Neuronal stem cell (in vitro differentiated cells): ENCODE measurements at regions not wholly inside any gene's neighbourhood (a gene's known extent, or its start where the extent isn't known, plus 50 kb on each side); places are given as distances from the start of the nearest gene placed in this dataset.

ENCODE experiments used
- DNase-seq: peaks from one replicate; pipeline ENCODE4 v3.0.0-alpha.2; 2013; ENCODE audit warnings: low spot score
- H2AFZ ChIP-seq: one replicate; pipeline ENCODE4 v1.6.1; 2013; ENCODE audit warnings: mild to moderate bottlenecking, low read length, inconsistent platforms
- H2AK5ac ChIP-seq: 2 replicates; pipeline ENCODE4 v1.6.1; 2013; ENCODE audit warnings: low read depth, mild to moderate bottlenecking, inconsistent platforms, low read length, moderate library complexity, mixed read lengths
- H2BK120ac ChIP-seq: 2 replicates; pipeline ENCODE4 v1.6.1; 2013; ENCODE audit warnings: low read depth, mild to moderate bottlenecking, inconsistent platforms, low read length, moderate library complexity, mixed read lengths
- H2BK12ac ChIP-seq: one replicate; pipeline ENCODE4 v1.6.1; 2013; ENCODE audit warnings: low read length, inconsistent platforms
- H2BK15ac ChIP-seq: 2 replicates; pipeline ENCODE4 v1.6.1; 2013; ENCODE audit warnings: mild to moderate bottlenecking, low read length, inconsistent platforms, mixed read lengths
- H2BK5ac ChIP-seq: one replicate; pipeline ENCODE4 v1.6.1; 2013; ENCODE audit warnings: inconsistent platforms, mild to moderate bottlenecking, low read length, moderate library complexity
- H3K14ac ChIP-seq: one replicate; pipeline ENCODE4 v1.6.1; 2013; ENCODE audit warnings: low read length, inconsistent platforms
- H3K18ac ChIP-seq: 2 replicates; pipeline ENCODE4 v1.6.1; 2013; ENCODE audit warnings: low read length, inconsistent platforms
- H3K23ac ChIP-seq: 2 replicates; pipeline ENCODE4 v1.6.1; 2013; ENCODE audit warnings: low read depth, mild to moderate bottlenecking, mixed read lengths, low read length, inconsistent platforms; ENCODE audit not compliant: poor library complexity
- H3K27ac ChIP-seq: replicated peaks from 3 replicates; pipeline ENCODE4 v1.5.1; 2013; ENCODE audit warnings: low read length, inconsistent platforms
- H3K27me3 ChIP-seq, 3 experiments: 2 replicates each; pipeline ENCODE4 v1.6.1; 2013; ENCODE audit warnings: low read length in 3 of 3, mild to moderate bottlenecking in 2 of 3, inconsistent platforms in 1 of 3, low read depth in 1 of 3, mixed read lengths in 1 of 3, moderate library complexity in 1 of 3; ENCODE audit not compliant: control insufficient read depth in 3 of 3, insufficient read depth in 3 of 3
- H3K36me3 ChIP-seq, 2 donors: replicated peaks in 1 of 2; 2 replicates each; pipeline ENCODE4 v1.6.1; 2013; ENCODE audit warnings: low read length in 2 of 2; ENCODE audit not compliant: control insufficient read depth in 2 of 2, insufficient read depth in 2 of 2
- H3K4ac ChIP-seq: 2 replicates; pipeline ENCODE4 v1.6.1; 2013; ENCODE audit warnings: inconsistent platforms, mild to moderate bottlenecking, low read length, moderate library complexity
- H3K4me1 ChIP-seq, 2 donors: 1 replicate in 1 of 2; 2 replicates in 1 of 2; pipeline ENCODE4 v1.6.1; 2013; ENCODE audit warnings: low read length in 2 of 2, low read depth in 1 of 2; ENCODE audit not compliant: control insufficient read depth in 2 of 2, insufficient read depth in 1 of 2
- H3K4me2 ChIP-seq: one replicate; pipeline ENCODE4 v1.6.1; 2013; ENCODE audit warnings: mild to moderate bottlenecking, low read length, inconsistent platforms; ENCODE audit not compliant: insufficient read depth, poor library complexity, severe bottlenecking
- H3K4me3 ChIP-seq, 2 donors: 2 replicates each; pipeline ENCODE4 v1.5.1; 2013; ENCODE audit warnings: low read length in 2 of 2, mild to moderate bottlenecking in 2 of 2, inconsistent platforms in 1 of 2, moderate library complexity in 1 of 2
- H3K79me1 ChIP-seq: one replicate; pipeline ENCODE4 v1.6.1; 2013; ENCODE audit warnings: low read depth, mild to moderate bottlenecking, inconsistent platforms, low read length, moderate library complexity
- H3K9ac ChIP-seq: one replicate; pipeline ENCODE4 v1.6.1; 2013; ENCODE audit warnings: mild to moderate bottlenecking, low read depth, low read length, inconsistent platforms; ENCODE audit not compliant: poor library complexity
- H3K9me3 ChIP-seq, 2 donors: replicated peaks in 1 of 2; 2 replicates each; pipeline versions ENCODE3 to v1.6.1; 2013; ENCODE audit warnings: low read length in 2 of 2, mild to moderate bottlenecking in 2 of 2, inconsistent platforms in 1 of 2, low read depth in 1 of 2, mixed read lengths in 1 of 2, moderate library complexity in 1 of 2; ENCODE audit not compliant: control insufficient read depth in 2 of 2, insufficient read depth in 1 of 2
- H4K8ac ChIP-seq: one replicate; pipeline ENCODE4 v1.6.1; 2013; ENCODE audit warnings: low read depth, mild to moderate bottlenecking, inconsistent platforms, low read length, moderate library complexity
- H4K91ac ChIP-seq: one replicate; pipeline ENCODE4 v1.6.1; 2013; ENCODE audit warnings: low read length, low read depth, mild to moderate bottlenecking, inconsistent platforms; ENCODE audit not compliant: poor library complexity
- WGBS, 2 donors: extraction: QIAGEN DNeasy Blood & Tissue Kit; methylation state at CpG; one replicate each; pipeline ENCODE4 v1.1.7; 2013; ENCODE audit warnings: missing lambda C conversion rate in 2 of 2, mixed read lengths in 1 of 2; ENCODE audit not compliant: insufficient read length in 2 of 2, insufficient replicate concordance in 1 of 2; ENCODE audit errors: extremely low coverage in 2 of 2; 5-methylcytosine and 5-hydroxymethylcytosine counted together

DNA sequence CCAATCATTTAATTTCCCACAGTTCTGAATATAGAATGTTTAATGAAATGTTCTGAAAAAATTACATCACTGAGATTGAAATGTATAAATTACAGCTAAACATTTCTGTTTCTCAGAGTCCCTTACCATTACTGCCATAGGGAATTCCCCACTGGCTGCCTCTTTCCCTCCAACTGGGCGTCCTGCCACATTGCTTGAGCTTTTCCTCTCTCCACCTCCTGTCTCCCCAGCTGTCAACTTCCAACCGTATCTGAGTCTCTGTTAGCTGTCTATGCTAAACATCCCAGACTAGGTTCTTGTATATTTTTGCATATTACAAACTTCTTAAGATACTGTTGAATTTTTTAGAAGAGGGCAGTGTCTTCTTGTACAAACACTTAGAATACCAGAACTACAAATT, 407.3 kb upstream of the SLIT2 start:
- no peak for DNase-seq
- no peak overlapping the region for H2AFZ ChIP-seq
- H2AK5ac ChIP-seq, result no peak overlapping the region
- H3K4ac ChIP-seq, result no peak overlapping the region
- no peak overlapping the region for H2BK12ac ChIP-seq
- H3K18ac ChIP-seq, result no peak overlapping the region
- H2BK120ac ChIP-seq, result no peak overlapping the region
- no peak overlapping the region for H4K91ac ChIP-seq
- H3K27ac ChIP-seq, result no peak overlapping the region
- no peaks in the 10 kb centered on the region for H3K36me3 ChIP-seq
- no peak overlapping the region for H3K4me2 ChIP-seq
- H3K27me3 ChIP-seq, result no peaks in the 10 kb centered on the region
- no peak overlapping the region for H3K14ac ChIP-seq
- no peak overlapping the region for H2BK15ac ChIP-seq
- peaks cover 1 to 11% of the 10 kb centered on the region in 2 donors for H3K9me3 ChIP-seq
- H2BK5ac ChIP-seq, result no peak overlapping the region
- H3K4me3 ChIP-seq, result no peak overlapping the region
- H4K8ac ChIP-seq, result no peak overlapping the region
- H3K79me1 ChIP-seq, result no peaks in the 10 kb centered on the region
- peaks cover 3 to 11% of the 10 kb centered on the region in 2 donors for H3K4me1 ChIP-seq
- H3K9ac ChIP-seq, result no peak overlapping the region
- WGBS, 2 donors, result no CpG with 5 or more reads among the region's 2 CpGs
- no peak overlapping the region for H3K23ac ChIP-seq

GRCh38 chr4:19842471-19842870, 409.2 kb upstream of the SLIT2 start:
- Histone ChIP-seq H2BK15ac (no peak overlapping the region), H3K4me2 (no peak overlapping the region), H2AFZ (peak overlapping the region; percentile 13), H3K79me1 (no peaks in the 10 kb centered on the region), H2BK12ac (no peak overlapping the region), H3K9ac (no peak overlapping the region), H2BK120ac (no peak overlapping the region), H4K91ac (no peak overlapping the region), H3K14ac (no peak overlapping the region), H3K18ac (no peak overlapping the region), H3K23ac (no peak overlapping the region), H2BK5ac (no peak overlapping the region), H3K4me1 (peaks cover 3 to 11% of the 10 kb centered on the region in 2 donors), H3K36me3 (no peaks in the 10 kb centered on the region), H3K27ac (no peak overlapping the region), H2AK5ac (no peak overlapping the region), H3K4me3 (no peak overlapping the region), H4K8ac (no peak overlapping the region), H3K4ac (no peak overlapping the region), H3K9me3 (peaks cover 1 to 11% of the 10 kb centered on the region in 2 donors), H3K27me3 (no peaks in the 10 kb centered on the region)
- WGBS, 2 donors, result no CpG with 5 or more reads among the region's 2 CpGs
- DNase-seq, result peak; percentile 35

GRCh38 chr4:19838858-19839257, 412.8 kb upstream of the SLIT2 start:
- Histone ChIP-seq H3K23ac (no peak overlapping the region), H3K27ac (no peak overlapping the region), H2BK12ac (no peak overlapping the region), H3K18ac (no peak overlapping the region), H2BK120ac (no peak overlapping the region), H3K4me1 (peaks cover 3 to 11% of the 10 kb centered on the region in 2 donors), H3K4me3 (no peak overlapping the region), H3K79me1 (no peaks in the 10 kb centered on the region), H3K9me3 (peaks cover 0 to 8% of the 10 kb centered on the region in 2 donors), H3K36me3 (no peaks in the 10 kb centered on the region), H3K4ac (no peak overlapping the region), H4K8ac (no peak overlapping the region), H2BK15ac (no peak overlapping the region), H3K4me2 (no peak overlapping the region), H4K91ac (no peak overlapping the region), H3K9ac (no peak overlapping the region), H2BK5ac (no peak overlapping the region), H3K27me3 (no peaks in the 10 kb centered on the region), H2AFZ (no peak overlapping the region), H2AK5ac (no peak overlapping the region), H3K14ac (no peak overlapping the region)
- no CpG with 5 or more reads among the region's 1 CpG for WGBS, 2 donors
- no peak for DNase-seq

GRCh38 chr4:19835429-19835828, 416.3 kb upstream of the SLIT2 start:
- no peak overlapping the region for H2AFZ ChIP-seq
- H3K9me3 ChIP-seq, result peaks cover 0 to 7% of the 10 kb centered on the region in 2 donors
- no peak overlapping the region for H3K4me2 ChIP-seq
- no peak overlapping the region for H4K91ac ChIP-seq
- no peak overlapping the region for H4K8ac ChIP-seq
- no peak overlapping the region for H3K18ac ChIP-seq
- H2BK12ac ChIP-seq, result no peak overlapping the region
- H3K4ac ChIP-seq, result no peak overlapping the region
- no peak overlapping the region for H2BK120ac ChIP-seq
- no peak overlapping the region for H3K14ac ChIP-seq
- H3K79me1 ChIP-seq, result no peaks in the 10 kb centered on the region
- no peaks in the 10 kb centered on the region for H3K36me3 ChIP-seq
- H3K23ac ChIP-seq, result no peak overlapping the region
- DNase-seq, result no peak
- no peak overlapping the region for H3K4me3 ChIP-seq
- H3K4me1 ChIP-seq, result no peaks in the 10 kb centered on the region
- H2BK15ac ChIP-seq, result no peak overlapping the region
- no CpG with 5 or more reads among the region's 3 CpGs for WGBS, 2 donors
- H2AK5ac ChIP-seq, result no peak overlapping the region
- H3K27me3 ChIP-seq, result no peaks in the 10 kb centered on the region
- no peak overlapping the region for H3K9ac ChIP-seq
- H3K27ac ChIP-seq, result no peak overlapping the region
- no peak overlapping the region for H2BK5ac ChIP-seq
